Keratinocyte (primary cell): ENCODE measurements at regions not wholly inside any gene's neighbourhood (a gene's known extent, or its start where the extent isn't known, plus 50 kb on each side); places are given as distances from the start of the nearest gene placed in this dataset.

Experiments used
- DNase-seq: peaks from one replicate; pipeline ENCODE4 v3.0.0-alpha.2; 2011; ENCODE audit warnings: low read depth, missing footprints, low spot score
- FAIRE-seq: peaks from 2 replicates; lab custom pipeline; 2011; peaks lifted over from hg19 to GRCh38; lab: Jason Lieb, UNC
- H2AFZ ChIP-seq: 2 replicates; pipeline ENCODE4 v1.6.0; 2012; ENCODE audit warnings: low read length, control low read depth, inconsistent platforms; ENCODE audit not compliant: control insufficient read depth
- H3K27ac ChIP-seq: 2 replicates; pipeline ENCODE4 v1.5.1; 2011; ENCODE audit warnings: low read length; ENCODE audit not compliant: control insufficient read depth, insufficient read depth
- H3K27me3 ChIP-seq: 3 replicates; pipeline ENCODE4 v1.6.0; 2011; ENCODE audit warnings: low read length; ENCODE audit not compliant: control insufficient read depth, insufficient read depth; ENCODE audit errors: extremely low read depth
- H3K36me3 ChIP-seq, 2 experiments: 2 replicates in 1 of 2; 3 replicates in 1 of 2; pipeline ENCODE4 v1.5.1; 2011; ENCODE audit warnings: low read length in 2 of 2, mild to moderate bottlenecking in 1 of 2; ENCODE audit not compliant: control insufficient read depth in 2 of 2, insufficient read depth in 2 of 2; ENCODE audit errors: extremely low read depth in 1 of 2
- H3K4me1 ChIP-seq: 3 replicates; pipeline ENCODE4 v1.5.1; 2011; ENCODE audit warnings: low read length; ENCODE audit not compliant: control insufficient read depth, insufficient read depth; ENCODE audit errors: extremely low read depth
- H3K4me2 ChIP-seq: 3 replicates; pipeline ENCODE4 v1.6.0; 2011; ENCODE audit warnings: low read depth, low read length; ENCODE audit not compliant: control insufficient read depth, insufficient read depth; ENCODE audit errors: extremely low read depth
- H3K4me3 ChIP-seq, 3 experiments: fragments of 200-600 bp in 1 of 3; sonication (generic) in 1 of 3; 2 replicates in 2 of 3; 3 replicates in 1 of 3; pipeline ENCODE4 v1.5.1; 2011 to 2016; ENCODE audit warnings: low read length in 3 of 3, mild to moderate bottlenecking in 3 of 3, control low read depth in 2 of 3, inconsistent platforms in 1 of 3, low read depth in 1 of 3, mixed read lengths in 1 of 3, mixed run types in 1 of 3, moderate library complexity in 1 of 3; ENCODE audit not compliant: control insufficient read depth in 2 of 3, insufficient read depth in 2 of 3; ENCODE audit errors: extremely low read depth in 1 of 3
- H3K79me2 ChIP-seq: 2 replicates; pipeline ENCODE4 v1.6.0; 2012; ENCODE audit warnings: low read length; ENCODE audit not compliant: control insufficient read depth, insufficient read depth
- H3K9ac ChIP-seq: 3 replicates; pipeline ENCODE4 v1.6.0; 2011; ENCODE audit warnings: low read length; ENCODE audit not compliant: control insufficient read depth, insufficient read depth; ENCODE audit errors: extremely low read depth
- H3K9me1 ChIP-seq: 3 replicates; pipeline ENCODE4 v1.6.0; 2011; ENCODE audit warnings: low read length; ENCODE audit not compliant: control insufficient read depth, insufficient read depth; ENCODE audit errors: extremely low read depth
- H3K9me3 ChIP-seq: 2 replicates; pipeline ENCODE4 v1.5.1; 2012; ENCODE audit warnings: low read depth, low read length; ENCODE audit not compliant: control insufficient read depth
- H4K20me1 ChIP-seq: 3 replicates; pipeline ENCODE4 v1.6.0; 2011; ENCODE audit warnings: low read length; ENCODE audit not compliant: control insufficient read depth, insufficient read depth; ENCODE audit errors: extremely low read depth
- CTCF ChIP-seq, 3 experiments: IDR thresholded peaks in 1 of 3; conservative IDR thresholded peaks in 1 of 3; optimal IDR thresholded peaks in 1 of 3; 2 replicates in 2 of 3; 3 replicates in 1 of 3; pipeline versions ENCODE3 to v1.5.1; 2011; ENCODE audit warnings: low read length in 3 of 3, mild to moderate bottlenecking in 3 of 3, moderate library complexity in 2 of 3, control low read depth in 1 of 3, inconsistent platforms in 1 of 3; ENCODE audit not compliant: insufficient read depth in 2 of 3; ENCODE audit errors: extremely low read depth in 1 of 3
- EZH2 ChIP-seq: IDR thresholded peaks from one replicate; pipeline ENCODE4 v1.6.1; 2012; ENCODE audit warnings: inconsistent platforms, mild to moderate bottlenecking, low read length, moderate library complexity
- dilution Hi-C: fragments of 300-500 bp; cut with MboI; formaldehyde crosslinking; loops from one replicate; pipeline ENCODE4 v1.7.0; 2020; ENCODE audit warnings: low sequenced_read_pairs; ENCODE audit not compliant: extremely low pct_ligation_motif_present

- Histone ChIP-seq H4K20me1 (no peaks in the 10 kb centered on the region), H3K36me3 (no peaks in the 10 kb centered on the region), H3K79me2 (no peaks in the 10 kb centered on the region), H3K9ac (no peak overlapping the region), H3K4me2 (no peak overlapping the region), H3K9me3 (no peaks in the 10 kb centered on the region), H3K27me3 (no peaks in the 10 kb centered on the region), H3K4me3 (no peak overlapping the region), H2AFZ (no peak overlapping the region), H3K27ac (no peak overlapping the region), H3K4me1 (no peaks in the 10 kb centered on the region), H3K9me1 (no peaks in the 10 kb centered on the region)
- dilution Hi-C loops: no loop called here
- TF ChIP-seq CTCF (optimal IDR thresholded peaks at IDR 0.05 in 1 of 3, IDR thresholded peaks at IDR 0.05 in 1 of 3, conservative IDR thresholded peaks at IDR 0.05 in 1 of 3; ENCODE audit: extremely low read depth in 1 of 3, insufficient read depth in 2 of 3, low read length in 3 of 3) (peak in 2 of 3 experiments; percentile 17 to 32), EZH2 (no peak)
- no peak for DNase-seq
- no peak for FAIRE-seq
These were observed 348.9 kb upstream of the ASIC2 start for GRCh38 chr17:33642002-33642401.

GRCh38 chr17:33647956-33648355, 354.9 kb upstream of the ASIC2 start:
- FAIRE-seq (peak; percentile 23), DNase-seq (no peak)
- dilution Hi-C loops: no loop called here

More at GRCh38 chr17:33647956-33648355, 354.9 kb upstream of the ASIC2 start:
- Histone ChIP-seq H3K4me2 (no peak overlapping the region), H3K4me1 (no peaks in the 10 kb centered on the region), H2AFZ (no peak overlapping the region), H3K9me3 (no peaks in the 10 kb centered on the region), H3K9me1 (no peaks in the 10 kb centered on the region), H3K9ac (no peak overlapping the region), H3K36me3 (no peaks in the 10 kb centered on the region), H3K27ac (no peak overlapping the region), H3K4me3 (no peak overlapping the region), H4K20me1 (no peaks in the 10 kb centered on the region), H3K79me2 (no peaks in the 10 kb centered on the region), H3K27me3 (no peaks in the 10 kb centered on the region)
- TF ChIP-seq CTCF (optimal IDR thresholded peaks at IDR 0.05 in 1 of 3, IDR thresholded peaks at IDR 0.05 in 1 of 3, conservative IDR thresholded peaks at IDR 0.05 in 1 of 3; ENCODE audit: extremely low read depth in 1 of 3, insufficient read depth in 2 of 3, low read length in 3 of 3) (peak; percentile 51 to 73 (median 68)), EZH2 (no peak)
